OCI-LY7 (cell line): ENCODE measurements at regions not wholly inside any gene's neighbourhood (a gene's known extent, or its start where the extent isn't known, plus 50 kb on each side); places are given as distances from the start of the nearest gene placed in this dataset.

ENCODE experiments used
- CTCF ChIP-seq: fragments of 200-600 bp; sonication (generic); conservative IDR thresholded peaks from 2 replicates; pipeline ENCODE4 v1.5.1; 2014; ENCODE audit warnings: mild to moderate bottlenecking, antibody characterized with exemption, low read length, moderate library complexity, mixed read lengths
- EZH2phosphoT487 ChIP-seq: fragments of 200-600 bp; sonication (generic); IDR thresholded peaks from 2 replicates; pipeline ENCODE4 v1.6.1; 2018; ENCODE audit warnings: low read depth, borderline replicate concordance, mild to moderate bottlenecking, mixed run types, antibody characterized with exemption, low read length, moderate library complexity, mixed read lengths

- TF ChIP-seq CTCF (no peak), EZH2phosphoT487 (no peak)
These were observed 902.2 kb downstream of the BRD1 start for GRCh38 chr22:48925450-48925849.
